ENCODE measurements at regions not wholly inside any gene's neighbourhood (a gene's known extent, or its start where the extent isn't known, plus 50 kb on each side); places are given as distances from the start of the nearest gene placed in this dataset.

DNA sequence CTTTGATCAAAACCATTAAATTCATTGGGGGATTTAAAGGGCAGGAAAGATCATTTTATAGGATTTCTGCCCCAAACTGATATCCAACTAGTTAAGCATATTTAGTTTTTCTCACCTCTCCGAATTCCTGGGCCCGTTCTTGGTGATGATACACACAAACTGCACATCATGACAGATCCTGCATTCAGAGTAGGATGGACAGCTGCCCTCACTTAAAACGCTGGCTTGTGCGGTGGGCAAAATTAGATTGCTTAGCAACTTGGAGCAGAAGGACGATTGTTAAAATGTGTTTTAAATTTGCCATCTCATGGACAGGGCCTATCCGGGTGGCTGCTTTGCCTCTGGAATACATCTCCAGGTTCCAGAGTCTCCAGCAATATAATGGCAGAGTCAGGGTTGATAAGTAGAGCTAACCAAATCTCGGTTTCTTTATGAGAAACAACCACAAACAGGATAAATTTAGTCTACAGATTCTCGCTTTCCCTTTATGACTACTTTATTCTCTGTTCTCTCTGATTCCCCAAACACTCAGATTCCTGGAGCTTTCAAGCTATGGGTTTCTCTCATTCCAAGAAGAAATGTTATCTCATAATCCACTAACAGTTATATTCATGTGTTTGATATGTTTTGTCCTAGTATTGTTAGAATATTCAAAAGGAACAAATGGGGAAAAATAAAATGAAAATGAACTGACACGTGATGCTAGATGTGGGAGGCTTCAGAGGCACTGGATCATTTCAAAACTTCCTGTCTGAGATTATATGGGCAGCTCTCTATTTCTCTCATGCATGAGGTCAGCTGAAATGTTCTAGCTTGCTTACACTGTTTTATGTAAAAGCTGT, 1014.1 kb upstream of the SEMA6D start:
- intact Hi-C loops (cut with micrococcal nuclease), result no loop called here
- ChIA-PET POLR2A (no interaction called here), CTCF (no interaction called here), RAD21 (ENCODE audit: low non-redundant PET in 1 of 2, low total read pairs in 2 of 2, uncharacterized antibody in 2 of 2, unreplicated experiment in 2 of 2) (no interaction called here)
- TF ChIP-seq EZH2 (IDR thresholded peaks at IDR 0.05) (no peak), EGR1 (IDR thresholded peaks at IDR 0.05; ENCODE audit: low read depth) (no peak), SP1 (IDR thresholded peaks at IDR 0.05; ENCODE audit: low read depth) (no peak), SRF (IDR thresholded peaks at IDR 0.05; ENCODE audit: low read depth) (no peak), ZFX (IDR thresholded peaks at IDR 0.05) (no peak), POLR2A (IDR thresholded peaks at IDR 0.05; ENCODE audit: borderline replicate concordance, extremely low read depth, insufficient read depth, insufficient read length) (no peak), FOSL1 (IDR thresholded peaks at IDR 0.05; ENCODE audit: low read depth) (no peak), RAD21 (IDR thresholded peaks at IDR 0.05; ENCODE audit: low read depth) (no peak), POLR2AphosphoS5 (IDR thresholded peaks at IDR 0.05; ENCODE audit: low read depth, low read length) (no peak), ELF1 (IDR thresholded peaks at IDR 0.05; ENCODE audit: borderline replicate concordance, low read depth) (no peak), EZH2phosphoT487 (IDR thresholded peaks at IDR 0.05; ENCODE audit: borderline replicate concordance) (no peak), CEBPB (IDR thresholded peaks at IDR 0.05; ENCODE audit: low read depth) (no peak), JUND (IDR thresholded peaks at IDR 0.05) (no peak), ZNF274 (IDR thresholded peaks at IDR 0.05; ENCODE audit: low read depth, low read length) (no peak)
- TF ChIP-seq, protein P1, sequence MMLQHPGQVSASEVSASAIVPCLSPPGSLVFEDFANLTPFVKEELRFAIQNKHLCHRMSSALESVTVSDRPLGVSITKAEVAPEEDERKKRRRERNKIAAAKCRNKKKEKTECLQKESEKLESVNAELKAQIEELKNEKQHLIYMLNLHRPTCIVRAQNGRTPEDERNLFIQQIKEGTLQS (IDR thresholded peaks at IDR 0.05), result no peak
- TF ChIP-seq, protein P2, sequence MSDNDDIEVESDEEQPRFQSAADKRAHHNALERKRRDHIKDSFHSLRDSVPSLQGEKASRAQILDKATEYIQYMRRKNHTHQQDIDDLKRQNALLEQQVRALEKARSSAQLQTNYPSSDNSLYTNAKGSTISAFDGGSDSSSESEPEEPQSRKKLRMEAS (IDR thresholded peaks at IDR 0.05), result no peak
- TF ChIP-seq, protein P3, sequence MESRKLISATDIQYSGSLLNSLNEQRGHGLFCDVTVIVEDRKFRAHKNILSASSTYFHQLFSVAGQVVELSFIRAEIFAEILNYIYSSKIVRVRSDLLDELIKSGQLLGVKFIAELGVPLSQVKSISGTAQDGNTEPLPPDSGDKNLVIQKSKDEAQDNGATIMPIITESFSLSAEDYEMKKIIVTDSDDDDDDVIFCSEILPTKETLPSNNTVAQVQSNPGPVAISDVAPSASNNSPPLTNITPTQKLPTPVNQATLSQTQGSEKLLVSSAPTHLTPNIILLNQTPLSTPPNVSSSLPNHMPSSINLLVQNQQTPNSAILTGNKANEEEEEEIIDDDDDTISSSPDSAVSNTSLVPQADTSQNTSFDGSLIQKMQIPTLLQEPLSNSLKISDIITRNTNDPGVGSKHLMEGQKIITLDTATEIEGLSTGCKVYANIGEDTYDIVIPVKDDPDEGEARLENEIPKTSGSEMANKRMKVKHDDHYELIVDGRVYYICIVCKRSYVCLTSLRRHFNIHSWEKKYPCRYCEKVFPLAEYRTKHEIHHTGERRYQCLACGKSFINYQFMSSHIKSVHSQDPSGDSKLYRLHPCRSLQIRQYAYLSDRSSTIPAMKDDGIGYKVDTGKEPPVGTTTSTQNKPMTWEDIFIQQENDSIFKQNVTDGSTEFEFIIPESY (IDR thresholded peaks at IDR 0.05; ENCODE audit: extremely low read depth, insufficient replicate concordance, low read length), result no peak
- H3K79me2 ChIP-seq (ENCODE audit: insufficient read depth, low read length), result no peaks in the 10 kb centered on the region
- DNase-seq (ENCODE audit: low read depth, low spot score) (no peak), ATAC-seq (no peak)
- H3K4me2 ChIP-seq (ENCODE audit: low read length), result no peak overlapping the region
- no peaks in the 10 kb centered on the region for H3K27me3 ChIP-seq (ENCODE audit: insufficient read depth, low read length)
- H3K9ac ChIP-seq (ENCODE audit: low read length), result no peak overlapping the region
- BruUV-seq (replicated peaks), result no TSS peak
- peaks cover 3 to 19% of the 10 kb centered on the region in 2 experiments; a peak in 2 of 4 replicates for H3K9me3 ChIP-seq (ENCODE audit: control insufficient read depth in 1 of 2, insufficient read depth in 1 of 2, low read depth in 1 of 2, low read length in 2 of 2)
- H3K9me2 ChIP-seq (ENCODE audit: insufficient read depth), result no peaks in the 10 kb centered on the region
- no peak overlapping the region for H3K27ac ChIP-seq (ENCODE audit: low read depth, low read length)
- H3K36me3 ChIP-seq (ENCODE audit: control insufficient read depth in 1 of 2, insufficient read depth in 2 of 2, low read length in 2 of 2), result no peaks in the 10 kb centered on the region
- H3K4me1 ChIP-seq (ENCODE audit: control insufficient read depth in 1 of 2, insufficient read depth in 2 of 2, low read length in 2 of 2), result no peaks in the 10 kb centered on the region
- no peak overlapping the region for H3K4me3 ChIP-seq (replicated peaks in 1 of 2; ENCODE audit: low read depth in 1 of 2, low read length in 2 of 2)
- no peak overlapping the region for H2AFZ ChIP-seq (ENCODE audit: low read depth, low read length, poor library complexity, severe bottlenecking)
- no peaks in the 10 kb centered on the region for H4K20me1 ChIP-seq (ENCODE audit: insufficient read depth)

Data from HCT116 (cell line).